ENCODE measurements at regions not wholly inside any gene's neighbourhood (a gene's known extent, or its start where the extent isn't known, plus 50 kb on each side); places are given as distances from the start of the nearest gene placed in this dataset.

GRCh38 chr1:173103006-173103405 lies 52.3 kb upstream of the TNFSF18 start:
- no CpG with 5 or more reads among the region's 2 CpGs for WGBS (ENCODE audit: insufficient coverage)
- no peak for ATAC-seq (replicated peaks in 1 of 4)

GRCh38 chr1:173101589-173101988 lies 50.8 kb upstream of the TNFSF18 start:
- Mint-ChIP-seq H3K9me3 (peaks cover 4 to 20% (median 11%) of the 10 kb centered on the region in 3 donors), H3K27me3 (no peaks in the 10 kb centered on the region), H3K27ac (no peak overlapping the region), H3K4me3 (no peak overlapping the region), H3K36me3 (peaks cover 4% of the 10 kb centered on the region), H3K4me1 (no peaks in the 10 kb centered on the region)
- no peaks in the 10 kb centered on the region for H3K9me3 ChIP-seq
- H3K4me3 ChIP-seq (ENCODE audit: control insufficient read depth in 1 of 2, extremely low read depth in 1 of 2, low read length in 1 of 2): no peak overlapping the region
- H3K36me3 ChIP-seq (ENCODE audit: control insufficient read depth in 2 of 2, extremely low read depth in 1 of 2, insufficient read depth in 1 of 2, low read length in 1 of 2): no peaks in the 10 kb centered on the region
- DNase-seq: no peak
- H3K27ac ChIP-seq (ENCODE audit: low read length): no peak overlapping the region
- ChIA-PET CTCF (interaction anchor here in 1 of 2 donors (0.7 kb wide), 1 partner anchor 356 kb away, joined by 3 read pairs; no protein-coding TSS in a partner anchor), POLR2A (no interaction called here)
- H3K4me1 ChIP-seq (ENCODE audit: control insufficient read depth in 1 of 2, extremely low read depth in 1 of 2, insufficient read depth in 2 of 2, low read length in 2 of 2): no peaks in the 10 kb centered on the region
- no peak for ATAC-seq (replicated peaks in 1 of 4)
- H3K27me3 ChIP-seq (replicated peaks in 1 of 2; ENCODE audit: control insufficient read depth in 2 of 2, extremely low read depth in 1 of 2, insufficient read depth in 2 of 2, low read length in 1 of 2): no peaks in the 10 kb centered on the region
- WGBS (ENCODE audit: insufficient coverage): no CpG with 5 or more reads among the region's 1 CpG

More at GRCh38 chr1:173103006-173103405, 52.3 kb upstream of the TNFSF18 start:
- Mint-ChIP-seq H3K27me3 (no peaks in the 10 kb centered on the region), H3K4me3 (no peak overlapping the region), H3K36me3 (peaks cover 9% of the 10 kb centered on the region), H3K27ac (no peak overlapping the region), H3K4me1 (no peaks in the 10 kb centered on the region), H3K9me3 (peaks cover 13 to 29% (median 18%) of the 10 kb centered on the region in 3 donors)
- Histone ChIP-seq H3K9me3 (no peaks in the 10 kb centered on the region), H3K4me1 (ENCODE audit: control insufficient read depth in 1 of 2, extremely low read depth in 1 of 2, insufficient read depth in 2 of 2, low read length in 2 of 2) (no peaks in the 10 kb centered on the region), H3K27me3 (replicated peaks in 1 of 2; ENCODE audit: control insufficient read depth in 2 of 2, extremely low read depth in 1 of 2, insufficient read depth in 2 of 2, low read length in 1 of 2) (no peaks in the 10 kb centered on the region), H3K36me3 (ENCODE audit: control insufficient read depth in 2 of 2, extremely low read depth in 1 of 2, insufficient read depth in 1 of 2, low read length in 1 of 2) (no peaks in the 10 kb centered on the region), H3K27ac (ENCODE audit: low read length) (no peak overlapping the region), H3K4me3 (ENCODE audit: control insufficient read depth in 1 of 2, extremely low read depth in 1 of 2, low read length in 1 of 2) (no peak overlapping the region)
- DNase-seq: no peak
- ChIA-PET CTCF (no interaction called here), POLR2A (no interaction called here)

- WGBS (ENCODE audit: insufficient coverage): no CpG with 5 or more reads among the region's 1 CpG
- H3K27me3 ChIP-seq (replicated peaks in 1 of 2; ENCODE audit: control insufficient read depth in 2 of 2, extremely low read depth in 1 of 2, insufficient read depth in 2 of 2, low read length in 1 of 2): no peaks in the 10 kb centered on the region
- H3K4me1 ChIP-seq (ENCODE audit: control insufficient read depth in 1 of 2, extremely low read depth in 1 of 2, insufficient read depth in 2 of 2, low read length in 2 of 2): no peaks in the 10 kb centered on the region
- DNase-seq (no peak), ATAC-seq (replicated peaks in 1 of 4) (no peak)
- Mint-ChIP-seq H3K27me3 (no peaks in the 10 kb centered on the region), H3K4me1 (no peaks in the 10 kb centered on the region), H3K36me3 (peaks cover 4% of the 10 kb centered on the region), H3K4me3 (no peak overlapping the region), H3K27ac (no peak overlapping the region), H3K9me3 (peaks cover 4 to 20% (median 11%) of the 10 kb centered on the region in 3 donors)
- no peak overlapping the region for H3K27ac ChIP-seq (ENCODE audit: low read length)
- POLR2A ChIA-PET: interaction anchor here in 1 of 2 donors (0.6 kb wide), 1 partner anchor 47 kb away, joined by 12 read pairs; no protein-coding TSS in a partner anchor
- H3K9me3 ChIP-seq: no peaks in the 10 kb centered on the region
- CTCF ChIA-PET: no interaction called here
- H3K4me3 ChIP-seq (ENCODE audit: control insufficient read depth in 1 of 2, extremely low read depth in 1 of 2, low read length in 1 of 2): no peak overlapping the region
- no peaks in the 10 kb centered on the region for H3K36me3 ChIP-seq (ENCODE audit: control insufficient read depth in 2 of 2, extremely low read depth in 1 of 2, insufficient read depth in 1 of 2, low read length in 1 of 2)
Measured at GRCh38 chr1:173100476-173101107, 49.9 kb upstream of the TNFSF18 start.

Measured in T-cell (primary cell).